BJ (cell line): ENCODE measurements at regions not wholly inside any gene's neighbourhood (a gene's known extent, or its start where the extent isn't known, plus 50 kb on each side); places are given as distances from the start of the nearest gene placed in this dataset.

Source experiments
- CTCF ChIA-PET: fragments of 350-600 bp; formaldehyde crosslinking; extraction: SDS; loops from one replicate; lab custom pipeline; 2021; ENCODE audit warnings: antibody characterized with exemption, inconsistent platforms; lab: Yijun Ruan, JAX
- POLR2A ChIA-PET: fragments of 300-600 bp; sonication (Branson Sonifier 250); formaldehyde crosslinking; extraction: SDS; loops from one replicate; lab custom pipeline; 2021; ENCODE audit warnings: antibody characterized with exemption; lab: Charles Lee
- DNase-seq: peaks from one replicate; pipeline ENCODE4 v3.0.0-alpha.2; 2011; ENCODE audit warnings: low read depth
- H3K27me3 ChIP-seq: 2 replicates; pipeline ENCODE4 v1.6.0; 2011; ENCODE audit warnings: low read length; ENCODE audit not compliant: control insufficient read depth, insufficient read depth
- H3K36me3 ChIP-seq: 2 replicates; pipeline ENCODE4 v1.5.1; 2011; ENCODE audit warnings: low read length; ENCODE audit not compliant: control insufficient read depth, insufficient read depth
- H3K4me3 ChIP-seq: 2 replicates; pipeline ENCODE4 v1.5.1; 2011; ENCODE audit warnings: low read depth, mild to moderate bottlenecking, control low read depth, low read length
- CTCF ChIP-seq: IDR thresholded peaks from 2 replicates; pipeline ENCODE4 v1.5.1; 2011; ENCODE audit warnings: low read depth, mild to moderate bottlenecking, control low read depth, inconsistent platforms, low read length, moderate library complexity; ENCODE audit not compliant: insufficient read depth

- DNase-seq = no peak
- Histone ChIP-seq H3K27me3 (no peaks in the 10 kb centered on the region), H3K36me3 (no peaks in the 10 kb centered on the region), H3K4me3 (no peak overlapping the region)
- CTCF ChIA-PET = no interaction called here
- TF ChIP-seq CTCF = no peak
- POLR2A ChIA-PET = no interaction called here
These were observed 424.9 kb downstream of the PID1 start for GRCh38 chr2:228846161-228846560.

- ChIA-PET POLR2A (no interaction called here), CTCF (no interaction called here)
- Histone ChIP-seq H3K36me3 (no peaks in the 10 kb centered on the region), H3K27me3 (no peaks in the 10 kb centered on the region), H3K4me3 (no peak overlapping the region)
- no peak for TF ChIP-seq CTCF
- no peak for DNase-seq
These were observed 425.7 kb downstream of the PID1 start for GRCh38 chr2:228845162-228845925.

- no peak for DNase-seq
- POLR2A ChIA-PET = no interaction called here
- no peak overlapping the region for H3K4me3 ChIP-seq
- no peaks in the 10 kb centered on the region for H3K27me3 ChIP-seq
- CTCF ChIA-PET = no interaction called here
- TF ChIP-seq CTCF = no peak
- H3K36me3 ChIP-seq = no peaks in the 10 kb centered on the region
These were observed 429.2 kb downstream of the PID1 start for GRCh38 chr2:228841877-228842276.

GRCh38 chr2:228841475-228841874 is 429.6 kb downstream of the PID1 start:
- no peaks in the 10 kb centered on the region for H3K36me3 ChIP-seq
- no peaks in the 10 kb centered on the region for H3K27me3 ChIP-seq
- POLR2A ChIA-PET = no interaction called here
- TF ChIP-seq CTCF = no peak
- no peak overlapping the region for H3K4me3 ChIP-seq
- CTCF ChIA-PET = no interaction called here
- no peak for DNase-seq

GRCh38 chr2:228840743-228841114 is 430.4 kb downstream of the PID1 start:
- ChIA-PET CTCF (no interaction called here), POLR2A (no interaction called here)
- TF ChIP-seq CTCF = no peak
- no peak for DNase-seq
- Histone ChIP-seq H3K27me3 (no peaks in the 10 kb centered on the region), H3K36me3 (no peaks in the 10 kb centered on the region), H3K4me3 (no peak overlapping the region)
